AG04450 (cell line): ENCODE measurements at regions not wholly inside any gene's neighbourhood (a gene's known extent, or its start where the extent isn't known, plus 50 kb on each side); places are given as distances from the start of the nearest gene placed in this dataset.

Experiments used
- CTCF ChIA-PET: fragments of 300-600, 350-600 bp; formaldehyde crosslinking; extraction: SDS; loops from one replicate; lab custom pipeline; 2022; ENCODE audit warnings: antibody characterized with exemption, inconsistent platforms; lab: Charles Lee
- POLR2A ChIA-PET: fragments of 350-600 bp; formaldehyde crosslinking; extraction: SDS; loops from one replicate; lab custom pipeline; 2021; ENCODE audit warnings: antibody characterized with exemption, inconsistent platforms; lab: Yijun Ruan, JAX
- DNase-seq: peaks from one replicate; pipeline ENCODE4 v3.0.0-alpha.2; 2011; ENCODE audit warnings: low read depth, low spot score
- H3K27ac ChIP-seq: one replicate; pipeline ENCODE4 v1.5.1; 2012; ENCODE audit warnings: low read depth, low read length, control low read depth
- H3K27me3 ChIP-seq: one replicate; pipeline ENCODE4 v1.6.0; 2012; ENCODE audit warnings: low read length; ENCODE audit not compliant: control insufficient read depth, insufficient read depth
- H3K4me3 ChIP-seq: 2 replicates; pipeline ENCODE4 v1.5.1; 2011; ENCODE audit warnings: mild to moderate bottlenecking, low read depth, low read length, control low read depth
- H3K9me3 ChIP-seq: 2 replicates; pipeline ENCODE4 v1.5.1; 2012; ENCODE audit warnings: low read length; ENCODE audit not compliant: control insufficient read depth, insufficient read depth
- TF ChIP-seq, protein P1 (sequence below): IDR thresholded peaks from 2 replicates; pipeline ENCODE4 v1.5.1; 2011; ENCODE audit warnings: low read depth, low read length, control low read depth, inconsistent platforms

DNA sequence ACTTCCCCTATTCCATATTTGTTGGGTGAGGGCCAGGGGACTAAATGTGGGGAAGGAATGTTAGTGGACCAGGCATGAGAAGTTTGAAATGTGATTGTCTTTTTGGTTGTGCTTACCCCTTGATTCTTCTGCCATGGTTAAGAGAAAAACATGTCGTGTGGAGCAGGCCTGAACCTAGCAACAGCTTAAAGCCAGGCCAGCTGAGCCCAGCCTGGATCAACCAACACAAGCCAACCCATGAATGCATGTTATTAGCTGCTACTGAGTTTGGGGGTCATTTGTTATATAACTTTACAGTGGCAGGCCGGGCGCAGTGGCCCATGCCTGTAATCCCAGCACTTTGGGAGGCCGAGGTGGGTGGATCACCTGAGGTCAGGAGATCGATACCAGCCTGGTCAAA lies 52.4 kb upstream of the TRIO start:
- H3K4me3 ChIP-seq = no peak overlapping the region
- TF ChIP-seq, protein P1, sequence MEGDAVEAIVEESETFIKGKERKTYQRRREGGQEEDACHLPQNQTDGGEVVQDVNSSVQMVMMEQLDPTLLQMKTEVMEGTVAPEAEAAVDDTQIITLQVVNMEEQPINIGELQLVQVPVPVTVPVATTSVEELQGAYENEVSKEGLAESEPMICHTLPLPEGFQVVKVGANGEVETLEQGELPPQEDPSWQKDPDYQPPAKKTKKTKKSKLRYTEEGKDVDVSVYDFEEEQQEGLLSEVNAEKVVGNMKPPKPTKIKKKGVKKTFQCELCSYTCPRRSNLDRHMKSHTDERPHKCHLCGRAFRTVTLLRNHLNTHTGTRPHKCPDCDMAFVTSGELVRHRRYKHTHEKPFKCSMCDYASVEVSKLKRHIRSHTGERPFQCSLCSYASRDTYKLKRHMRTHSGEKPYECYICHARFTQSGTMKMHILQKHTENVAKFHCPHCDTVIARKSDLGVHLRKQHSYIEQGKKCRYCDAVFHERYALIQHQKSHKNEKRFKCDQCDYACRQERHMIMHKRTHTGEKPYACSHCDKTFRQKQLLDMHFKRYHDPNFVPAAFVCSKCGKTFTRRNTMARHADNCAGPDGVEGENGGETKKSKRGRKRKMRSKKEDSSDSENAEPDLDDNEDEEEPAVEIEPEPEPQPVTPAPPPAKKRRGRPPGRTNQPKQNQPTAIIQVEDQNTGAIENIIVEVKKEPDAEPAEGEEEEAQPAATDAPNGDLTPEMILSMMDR = no peak
- no peaks in the 10 kb centered on the region for H3K27me3 ChIP-seq
- H3K27ac ChIP-seq = no peak overlapping the region
- H3K9me3 ChIP-seq = peaks cover 9% of the 10 kb centered on the region
- no peak for DNase-seq
- POLR2A ChIA-PET = no interaction called here
- CTCF ChIA-PET = no interaction called here

DNA sequence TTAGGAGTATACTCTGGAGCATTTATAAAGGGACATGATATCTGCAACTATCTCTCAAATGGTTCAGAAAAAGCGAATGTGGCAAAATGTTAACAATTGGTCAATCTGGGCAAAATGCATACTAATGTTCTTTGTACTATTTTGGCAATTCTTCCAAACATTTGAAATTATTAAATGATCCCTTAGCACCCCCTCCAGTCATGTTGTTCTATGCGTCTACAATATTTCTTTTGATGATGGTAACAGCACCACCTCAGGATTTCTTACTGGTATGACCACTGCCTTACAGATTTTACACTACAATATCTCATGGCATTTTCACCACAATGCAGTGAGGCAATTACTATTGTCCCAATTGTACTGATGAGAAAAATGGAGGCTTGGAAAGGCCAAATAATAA lies 52.9 kb upstream of the TRIO start:
- H3K27me3 ChIP-seq = no peaks in the 10 kb centered on the region
- TF ChIP-seq, protein P1 = no peak
- POLR2A ChIA-PET = no interaction called here
- peaks cover 9% of the 10 kb centered on the region for H3K9me3 ChIP-seq
- no peak overlapping the region for H3K27ac ChIP-seq
- H3K4me3 ChIP-seq = no peak overlapping the region
- no peak for DNase-seq
- CTCF ChIA-PET = no interaction called here

DNA sequence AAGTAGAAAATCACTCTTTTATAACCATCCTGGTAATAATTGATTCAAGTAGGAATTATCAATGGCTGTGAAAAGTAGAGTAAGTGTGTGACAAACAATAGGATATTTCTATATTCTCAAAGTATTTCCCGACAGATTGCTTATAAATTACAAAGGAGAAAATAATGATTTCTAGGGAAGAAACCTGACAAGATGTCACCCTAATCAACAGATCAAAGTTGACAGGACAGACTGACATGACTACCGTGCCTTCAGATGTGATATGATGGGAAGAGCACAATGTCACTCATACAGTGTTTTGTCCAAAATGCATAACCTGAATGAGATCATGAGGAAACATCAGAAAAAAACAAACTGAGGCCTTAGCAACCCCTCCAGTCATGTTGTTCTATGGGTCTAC lies 53.9 kb upstream of the TRIO start:
- Histone ChIP-seq H3K4me3 (no peak overlapping the region), H3K9me3 (peaks cover 9% of the 10 kb centered on the region), H3K27me3 (no peaks in the 10 kb centered on the region), H3K27ac (no peak overlapping the region)
- ChIA-PET POLR2A (no interaction called here), CTCF (interaction anchor here (0.6 kb wide), 1 partner anchor 19 kb away, joined by 3 read pairs; no protein-coding TSS in a partner anchor)
- no peak for DNase-seq
- TF ChIP-seq, protein P1 = no peak

DNA sequence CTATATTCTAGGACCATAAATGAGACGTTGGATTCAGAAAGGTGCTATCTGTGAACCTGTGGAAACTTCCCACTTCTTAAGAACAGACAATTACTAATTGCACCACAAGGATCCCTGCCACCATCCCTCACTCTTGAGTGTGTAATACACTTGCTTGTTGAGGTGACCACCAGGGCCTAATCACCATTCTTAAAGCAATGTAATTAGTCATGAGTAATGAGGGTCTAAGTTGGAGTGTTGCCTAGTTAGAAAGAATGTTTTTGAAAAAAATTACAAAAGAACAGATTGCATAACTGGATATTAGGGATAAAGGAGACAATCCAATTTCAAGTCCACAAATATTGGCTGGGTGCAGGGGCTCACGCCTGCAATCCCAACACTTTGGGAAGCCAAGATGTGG lies 56.9 kb upstream of the TRIO start:
- no peak for DNase-seq
- H3K27me3 ChIP-seq = no peaks in the 10 kb centered on the region
- ChIA-PET POLR2A (no interaction called here), CTCF (no interaction called here)
- TF ChIP-seq, protein P1 = no peak
- H3K4me3 ChIP-seq = no peak overlapping the region
- no peak overlapping the region for H3K27ac ChIP-seq
- H3K9me3 ChIP-seq = peaks cover 7% of the 10 kb centered on the region

- DNase-seq = no peak
- H3K9me3 ChIP-seq = no peaks in the 10 kb centered on the region
- no peak overlapping the region for H3K4me3 ChIP-seq
- no peaks in the 10 kb centered on the region for H3K27me3 ChIP-seq
- no peak overlapping the region for H3K27ac ChIP-seq
- ChIA-PET POLR2A (no interaction called here), CTCF (no interaction called here)
- TF ChIP-seq, protein P1 = no peak
These were observed 60.2 kb upstream of the TRIO start for GRCh38 chr5:14082973-14083372.
